ENCODE measurements at regions not wholly inside any gene's neighbourhood (a gene's known extent, or its start where the extent isn't known, plus 50 kb on each side); places are given as distances from the start of the nearest gene placed in this dataset.
A peak's percentile ranks its signal among the peaks of the same experiment; 100 is the strongest.
"Not testable (repeated sequence)": the region's sequence is repeated elsewhere in the genome, so short reads cannot be mapped to it uniquely, and the experiment has no call there.

GRCh38 chr6:94859924-94860323 lies 717.4 kb upstream of the MANEA start:
- H3K4me1 Mint-ChIP-seq (ENCODE audit: low read depth) = no peaks in the 10 kb centered on the region
- H3K9me3 Mint-ChIP-seq = peaks cover 27% of the 10 kb centered on the region
- TF ChIP-seq CTCF (IDR thresholded peaks at IDR 0.05) = no peak
- H3K27ac Mint-ChIP-seq = no peak overlapping the region
- no peak for DNase-seq
- H3K4me3 Mint-ChIP-seq = no peak overlapping the region
- no peaks in the 10 kb centered on the region; the same call in 1 of the 2 replicates for H3K36me3 Mint-ChIP-seq (ENCODE audit: low read depth)
- no peaks in the 10 kb centered on the region for H3K27me3 Mint-ChIP-seq (ENCODE audit: insufficient read depth)

DNA sequence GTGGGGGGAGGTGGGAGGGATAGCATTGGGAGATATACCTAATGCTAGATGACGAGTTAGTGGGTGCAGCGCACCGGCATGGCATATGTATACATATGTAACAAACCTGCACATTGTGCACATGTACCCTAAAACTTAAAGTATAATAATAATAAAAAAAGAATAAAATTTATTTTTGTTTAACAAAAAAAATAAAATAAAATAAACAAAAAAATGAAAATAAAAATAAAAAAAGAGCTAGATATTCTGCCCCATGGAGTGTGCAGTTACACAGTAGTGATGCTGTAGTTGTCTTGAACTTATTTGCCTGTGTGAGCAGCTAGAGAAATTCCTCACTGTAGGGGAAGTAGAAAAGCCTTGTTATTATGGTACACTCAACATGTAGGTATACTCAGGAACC lies 720.3 kb upstream of the MANEA start:
- not testable (repeated sequence) for H3K4me3 Mint-ChIP-seq; H3K36me3 Mint-ChIP-seq (ENCODE audit: low read depth); H3K27ac Mint-ChIP-seq; H3K27me3 Mint-ChIP-seq (ENCODE audit: insufficient read depth); H3K4me1 Mint-ChIP-seq (ENCODE audit: low read depth); DNase-seq
- H3K9me3 Mint-ChIP-seq = peaks cover 44% of the 10 kb centered on the region

GRCh38 chr6:94851329-94851728 lies 726.0 kb upstream of the MANEA start:
- not testable (repeated sequence) for H3K4me1 Mint-ChIP-seq (ENCODE audit: low read depth); H3K27me3 Mint-ChIP-seq (ENCODE audit: insufficient read depth); DNase-seq; H3K4me3 Mint-ChIP-seq; H3K27ac Mint-ChIP-seq; H3K36me3 Mint-ChIP-seq (ENCODE audit: low read depth)
- peaks cover 34% of the 10 kb centered on the region for H3K9me3 Mint-ChIP-seq

GRCh38 chr6:94845742-94846141 lies 731.6 kb upstream of the MANEA start:
- TF ChIP-seq CTCF (IDR thresholded peaks at IDR 0.05) = no peak
- Mint-ChIP-seq H3K27ac (no peak overlapping the region), H3K4me3 (no peak overlapping the region), H3K9me3 (peaks cover 15% of the 10 kb centered on the region), H3K36me3 (ENCODE audit: low read depth) (no peaks in the 10 kb centered on the region), H3K27me3 (ENCODE audit: insufficient read depth) (no peaks in the 10 kb centered on the region), H3K4me1 (ENCODE audit: low read depth) (no peaks in the 10 kb centered on the region)
- no peak for DNase-seq

DNA sequence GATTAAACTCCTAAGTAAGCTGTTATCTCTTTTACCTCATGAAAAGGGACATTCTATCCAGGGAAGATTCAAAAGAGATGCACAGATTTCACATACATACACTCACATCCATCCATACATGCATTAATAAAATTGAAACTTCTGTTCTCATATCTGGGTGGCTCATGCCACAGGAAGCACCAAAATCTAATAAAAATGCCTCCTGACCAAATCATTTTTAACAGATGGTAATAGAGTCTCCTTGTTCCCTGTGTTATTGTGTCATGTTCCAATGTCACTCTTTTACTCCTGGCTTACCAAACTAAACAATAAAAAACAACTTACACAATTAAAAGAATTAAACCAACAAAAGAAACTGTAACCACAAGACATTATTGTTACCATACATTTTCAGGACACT lies 742.1 kb upstream of the MANEA start:
- Mint-ChIP-seq H3K4me3 (no peak overlapping the region), H3K27ac (no peak overlapping the region), H3K9me3 (peaks cover 25% of the 10 kb centered on the region), H3K27me3 (ENCODE audit: insufficient read depth) (no peaks in the 10 kb centered on the region), H3K4me1 (ENCODE audit: low read depth) (no peaks in the 10 kb centered on the region), H3K36me3 (ENCODE audit: low read depth) (no peaks in the 10 kb centered on the region)
- no peak for TF ChIP-seq CTCF (IDR thresholded peaks at IDR 0.05)
- no peak for DNase-seq

- DNase-seq = no peak
- H3K36me3 Mint-ChIP-seq (ENCODE audit: low read depth) = no peaks in the 10 kb centered on the region
- H3K9me3 Mint-ChIP-seq = peaks cover 34% of the 10 kb centered on the region
- TF ChIP-seq CTCF (IDR thresholded peaks at IDR 0.05) = peak; percentile 19; the same call in 1 of the 2 replicates
- no peaks in the 10 kb centered on the region for H3K4me1 Mint-ChIP-seq (ENCODE audit: low read depth)
- no peaks in the 10 kb centered on the region for H3K27me3 Mint-ChIP-seq (ENCODE audit: insufficient read depth)
- H3K4me3 Mint-ChIP-seq = no peak overlapping the region
- H3K27ac Mint-ChIP-seq = no peak overlapping the region
Observed at GRCh38 chr6:94813806-94814205, 763.5 kb upstream of the MANEA start.

DNA sequence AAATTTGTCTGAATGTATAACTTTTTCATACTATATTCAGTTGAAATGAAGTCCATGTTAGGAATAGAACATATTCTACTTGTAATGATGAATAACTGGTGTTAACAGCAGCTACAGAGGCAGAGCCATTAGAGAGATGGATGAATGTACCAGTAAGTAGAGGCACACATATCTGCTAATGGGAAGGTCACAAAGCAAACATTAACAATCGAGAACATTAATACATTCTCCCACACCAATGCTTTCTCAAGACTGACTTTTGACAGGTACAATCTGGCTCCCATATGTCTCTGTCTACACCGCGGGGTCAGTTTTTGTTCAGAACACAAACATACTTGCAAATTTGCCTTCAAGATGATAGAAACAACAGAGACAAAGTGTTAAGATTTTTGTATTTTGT lies 776.0 kb upstream of the MANEA start:
- Mint-ChIP-seq H3K9me3 (peaks cover 45% of the 10 kb centered on the region), H3K27me3 (ENCODE audit: insufficient read depth) (no peaks in the 10 kb centered on the region), H3K4me3 (no peak overlapping the region), H3K36me3 (ENCODE audit: low read depth) (peaks cover 3% of the 10 kb centered on the region; the same call in 1 of the 2 replicates), H3K27ac (no peak overlapping the region), H3K4me1 (ENCODE audit: low read depth) (no peaks in the 10 kb centered on the region)
- no peak for DNase-seq
- no peak for TF ChIP-seq CTCF (IDR thresholded peaks at IDR 0.05)
